ENCODE measurements at regions not wholly inside any gene's neighbourhood (a gene's known extent, or its start where the extent isn't known, plus 50 kb on each side); places are given as distances from the start of the nearest gene placed in this dataset.
"Not testable (repeated sequence)": the region's sequence is repeated elsewhere in the genome, so short reads cannot be mapped to it uniquely, and the experiment has no call there.

DNA sequence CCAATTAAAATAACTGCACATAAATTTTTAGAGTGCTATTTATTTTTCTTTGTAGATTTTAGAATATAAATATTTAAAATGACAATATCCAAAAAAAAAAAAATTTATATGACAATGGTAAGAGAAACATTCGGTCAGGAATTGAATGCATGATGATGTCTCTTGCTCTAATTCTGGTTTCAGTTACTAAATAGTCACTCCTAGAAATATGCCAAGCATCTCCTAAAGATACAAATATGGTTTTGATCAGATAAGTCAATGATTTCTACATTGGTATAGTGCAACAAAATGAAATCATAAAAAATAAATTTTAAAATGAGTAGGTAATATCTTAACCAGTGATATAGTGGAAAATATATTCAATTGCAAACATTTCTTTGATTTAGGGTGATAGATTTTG lies 95.9 kb upstream of the ACKR3 start:
- DNase-seq, result no peak
- H3K9ac ChIP-seq (ENCODE audit: insufficient read depth in 1 of 2, low read length in 2 of 2), result no peak overlapping the region
- H3K4me1 ChIP-seq (ENCODE audit: control insufficient read depth in 5 of 5, insufficient read depth in 5 of 5, low read length in 5 of 5), result no peaks in the 10 kb centered on the region
- no peak overlapping the region for H3K4me3 ChIP-seq
- TF ChIP-seq, protein P1, sequence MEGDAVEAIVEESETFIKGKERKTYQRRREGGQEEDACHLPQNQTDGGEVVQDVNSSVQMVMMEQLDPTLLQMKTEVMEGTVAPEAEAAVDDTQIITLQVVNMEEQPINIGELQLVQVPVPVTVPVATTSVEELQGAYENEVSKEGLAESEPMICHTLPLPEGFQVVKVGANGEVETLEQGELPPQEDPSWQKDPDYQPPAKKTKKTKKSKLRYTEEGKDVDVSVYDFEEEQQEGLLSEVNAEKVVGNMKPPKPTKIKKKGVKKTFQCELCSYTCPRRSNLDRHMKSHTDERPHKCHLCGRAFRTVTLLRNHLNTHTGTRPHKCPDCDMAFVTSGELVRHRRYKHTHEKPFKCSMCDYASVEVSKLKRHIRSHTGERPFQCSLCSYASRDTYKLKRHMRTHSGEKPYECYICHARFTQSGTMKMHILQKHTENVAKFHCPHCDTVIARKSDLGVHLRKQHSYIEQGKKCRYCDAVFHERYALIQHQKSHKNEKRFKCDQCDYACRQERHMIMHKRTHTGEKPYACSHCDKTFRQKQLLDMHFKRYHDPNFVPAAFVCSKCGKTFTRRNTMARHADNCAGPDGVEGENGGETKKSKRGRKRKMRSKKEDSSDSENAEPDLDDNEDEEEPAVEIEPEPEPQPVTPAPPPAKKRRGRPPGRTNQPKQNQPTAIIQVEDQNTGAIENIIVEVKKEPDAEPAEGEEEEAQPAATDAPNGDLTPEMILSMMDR (IDR thresholded peaks at IDR 0.05; ENCODE audit: control extremely low read depth, extremely low read depth), result no peak
- H3K27me3 ChIP-seq (ENCODE audit: control insufficient read depth in 3 of 3, insufficient read depth in 3 of 3, low read length in 2 of 3), result no peaks in the 10 kb centered on the region
- no peak for ATAC-seq (ENCODE audit: insufficient read depth, low FRiP score)
- no peaks in the 10 kb centered on the region for H3K9me3 ChIP-seq (ENCODE audit: control insufficient read depth in 4 of 4, insufficient read depth in 3 of 4, low read length in 3 of 4)
- no peak overlapping the region for H3K27ac ChIP-seq (ENCODE audit: low read depth in 1 of 2, low read length in 1 of 2)
- H3K36me3 ChIP-seq (ENCODE audit: control insufficient read depth in 4 of 4, insufficient read depth in 4 of 4, low read length in 4 of 4), result no peaks in the 10 kb centered on the region
- 83 to 89% methylated on average over 1 of the region's 1 CpG for WGBS, 2 donors

DNA sequence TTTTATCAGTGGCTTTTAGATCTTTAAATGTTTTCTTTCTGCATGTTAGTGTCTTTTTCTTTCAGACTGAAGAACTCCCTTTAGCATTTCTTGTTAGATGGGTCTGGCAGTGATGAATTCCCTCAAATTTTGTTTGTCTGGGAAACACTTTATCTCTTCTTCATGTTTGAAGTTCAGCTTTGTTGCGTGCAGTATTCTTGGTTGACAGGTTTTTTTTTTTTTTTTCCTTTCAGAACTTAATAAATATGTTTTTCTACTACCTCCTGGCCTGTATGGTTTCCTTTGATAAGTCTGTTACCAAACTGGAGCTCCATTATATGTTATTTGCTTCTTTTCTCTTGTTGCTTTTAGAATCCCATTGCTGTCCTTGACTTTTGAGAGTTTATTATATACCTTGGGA lies 89.8 kb upstream of the ACKR3 start:
- ATAC-seq (ENCODE audit: insufficient read depth, low FRiP score), result no peak
- Histone ChIP-seq H3K27me3 (ENCODE audit: control insufficient read depth in 3 of 3, insufficient read depth in 3 of 3, low read length in 2 of 3) (no peaks in the 10 kb centered on the region), H3K4me1 (ENCODE audit: control insufficient read depth in 5 of 5, insufficient read depth in 5 of 5, low read length in 5 of 5) (no peaks in the 10 kb centered on the region), H3K27ac (ENCODE audit: low read depth in 1 of 2, low read length in 1 of 2) (no peak overlapping the region), H3K9ac (ENCODE audit: insufficient read depth in 1 of 2, low read length in 2 of 2) (no peak overlapping the region), H3K4me3 (no peak overlapping the region), H3K36me3 (ENCODE audit: control insufficient read depth in 4 of 4, insufficient read depth in 4 of 4, low read length in 4 of 4) (no peaks in the 10 kb centered on the region), H3K9me3 (ENCODE audit: control insufficient read depth in 4 of 4, insufficient read depth in 3 of 4, low read length in 3 of 4) (peaks cover 0 to 12% (median 2%) of the 10 kb centered on the region in 4 donors)
- peak in 1 of 3 donors; percentile 2 for DNase-seq
- 98 to 100% methylated on average over 1 of the region's 1 CpG for WGBS, 2 donors
- TF ChIP-seq, protein P1 (IDR thresholded peaks at IDR 0.05; ENCODE audit: control extremely low read depth, extremely low read depth), result no peak

DNA sequence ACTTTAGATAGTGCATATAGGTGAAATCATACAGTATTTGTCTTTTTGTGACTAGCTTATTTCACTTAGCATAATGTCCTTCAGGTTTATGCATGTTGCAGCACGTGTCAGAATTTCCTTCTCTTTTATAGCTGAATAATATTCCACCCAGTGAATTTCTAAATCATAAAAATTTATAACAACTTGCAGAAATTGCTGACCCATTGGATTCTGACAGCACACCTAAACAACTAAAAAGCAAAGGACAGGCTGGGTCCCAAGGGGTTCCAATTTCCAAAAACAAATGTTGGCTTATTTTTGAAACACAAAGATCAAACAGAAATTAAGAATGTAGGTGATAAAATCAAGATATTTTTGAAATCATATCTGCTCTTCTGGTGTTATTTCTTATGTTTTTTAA lies 86.5 kb upstream of the ACKR3 start:
- H3K9ac ChIP-seq (ENCODE audit: insufficient read depth in 1 of 2, low read length in 2 of 2), result no peak overlapping the region
- H3K27ac ChIP-seq (ENCODE audit: low read depth in 1 of 2, low read length in 1 of 2), result no peak overlapping the region
- peaks cover 0 to 5% (median 0%) of the 10 kb centered on the region in 4 donors for H3K36me3 ChIP-seq (ENCODE audit: control insufficient read depth in 4 of 4, insufficient read depth in 4 of 4, low read length in 4 of 4)
- H3K4me1 ChIP-seq (ENCODE audit: control insufficient read depth in 5 of 5, insufficient read depth in 5 of 5, low read length in 5 of 5), result no peaks in the 10 kb centered on the region
- no peak overlapping the region for H3K4me3 ChIP-seq
- TF ChIP-seq, protein P1 (IDR thresholded peaks at IDR 0.05; ENCODE audit: control extremely low read depth, extremely low read depth), result no peak
- 87 to 92% methylated on average over 1 of the region's 1 CpG for WGBS, 2 donors
- ATAC-seq (ENCODE audit: insufficient read depth, low FRiP score) (no peak), DNase-seq (no peak)
- no peaks in the 10 kb centered on the region for H3K27me3 ChIP-seq (ENCODE audit: control insufficient read depth in 3 of 3, insufficient read depth in 3 of 3, low read length in 2 of 3)
- H3K9me3 ChIP-seq (ENCODE audit: control insufficient read depth in 4 of 4, insufficient read depth in 3 of 4, low read length in 3 of 4), result peaks cover 0 to 12% (median 2%) of the 10 kb centered on the region in 4 donors

DNA sequence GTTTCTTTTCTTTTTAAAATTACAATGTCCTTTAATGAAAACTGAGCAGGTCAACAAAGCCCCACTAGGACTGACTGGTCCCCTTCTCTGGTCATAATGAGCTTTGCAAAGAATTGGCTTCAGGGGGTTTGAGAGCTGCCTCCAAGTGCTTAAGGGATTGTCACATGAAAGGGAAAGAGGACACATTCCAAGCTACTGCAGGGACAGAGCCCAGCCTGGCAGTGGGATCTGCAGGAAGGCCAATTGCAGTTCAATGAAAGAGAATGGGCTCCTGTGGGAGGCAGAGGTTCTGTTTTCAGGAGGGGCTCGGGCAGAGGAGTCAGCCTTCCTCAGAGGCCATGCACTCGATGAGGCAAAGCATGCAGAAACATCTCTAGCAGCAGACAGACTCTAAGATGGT lies 84.1 kb upstream of the ACKR3 start:
- ATAC-seq (ENCODE audit: insufficient read depth, low FRiP score) (no peak), DNase-seq (no peak)
- no peaks in the 10 kb centered on the region for H3K27me3 ChIP-seq (ENCODE audit: control insufficient read depth in 3 of 3, insufficient read depth in 3 of 3, low read length in 2 of 3)
- no peaks in the 10 kb centered on the region for H3K4me1 ChIP-seq (ENCODE audit: control insufficient read depth in 5 of 5, insufficient read depth in 5 of 5, low read length in 5 of 5)
- no peak overlapping the region for H3K4me3 ChIP-seq
- no peak overlapping the region for H3K27ac ChIP-seq (ENCODE audit: low read depth in 1 of 2, low read length in 1 of 2)
- TF ChIP-seq, protein P1 (IDR thresholded peaks at IDR 0.05; ENCODE audit: control extremely low read depth, extremely low read depth), result no peak
- H3K9me3 ChIP-seq (ENCODE audit: control insufficient read depth in 4 of 4, insufficient read depth in 3 of 4, low read length in 3 of 4), result peaks cover 0 to 6% (median 2%) of the 10 kb centered on the region in 4 donors
- WGBS, 2 donors, result 80 to 90% methylated on average over 2 of the region's 2 CpGs
- peaks cover 0 to 5% (median 0%) of the 10 kb centered on the region in 4 donors for H3K36me3 ChIP-seq (ENCODE audit: control insufficient read depth in 4 of 4, insufficient read depth in 4 of 4, low read length in 4 of 4)
- no peak overlapping the region for H3K9ac ChIP-seq (ENCODE audit: insufficient read depth in 1 of 2, low read length in 2 of 2)

DNA sequence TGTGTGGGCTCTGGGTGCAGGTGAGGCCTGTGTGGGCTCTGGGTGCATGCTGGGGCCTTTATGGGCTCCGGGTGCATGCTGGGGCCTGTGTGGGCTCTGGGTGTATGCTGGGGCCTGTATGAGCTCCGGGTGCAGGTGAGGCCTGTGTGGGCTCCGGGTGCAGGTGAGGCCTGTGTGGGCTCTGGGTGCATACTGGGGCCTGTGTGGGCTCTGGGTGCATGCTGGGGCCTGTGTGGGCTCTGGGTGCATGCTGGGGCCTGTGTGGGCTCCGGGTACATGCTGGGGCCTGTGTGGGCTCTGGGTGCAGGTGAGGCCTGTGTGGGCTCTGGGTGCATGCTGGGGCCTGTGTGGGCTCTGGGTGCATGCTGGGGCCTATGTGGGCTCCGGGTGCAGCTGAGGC lies 80.5 kb upstream of the ACKR3 start:
- DNase-seq; H3K4me3 ChIP-seq; H3K9ac ChIP-seq (ENCODE audit: insufficient read depth in 1 of 2, low read length in 2 of 2); H3K36me3 ChIP-seq (ENCODE audit: control insufficient read depth in 4 of 4, insufficient read depth in 4 of 4, low read length in 4 of 4); H3K27me3 ChIP-seq (ENCODE audit: control insufficient read depth in 3 of 3, insufficient read depth in 3 of 3, low read length in 2 of 3); H3K9me3 ChIP-seq (ENCODE audit: control insufficient read depth in 4 of 4, insufficient read depth in 3 of 4, low read length in 3 of 4); H3K4me1 ChIP-seq (ENCODE audit: control insufficient read depth in 5 of 5, insufficient read depth in 5 of 5, low read length in 5 of 5); ATAC-seq (ENCODE audit: insufficient read depth, low FRiP score); H3K27ac ChIP-seq (ENCODE audit: low read depth in 1 of 2, low read length in 1 of 2): not testable (repeated sequence)
- 92 to 99% methylated on average over 5 of the region's 5 CpGs for WGBS, 2 donors

Measured in lung (tissue), 11 donors.